Tibial nerve (tissue), 3 donors: ENCODE measurements at regions not wholly inside any gene's neighbourhood (a gene's known extent, or its start where the extent isn't known, plus 50 kb on each side); places are given as distances from the start of the nearest gene placed in this dataset.

ENCODE experiments used
- POLR2A ChIP-seq, 2 donors: fragments of 450-650 bp; IDR thresholded peaks; one replicate each; pipeline ENCODE4 v1.6.1; 2017; ENCODE audit warnings: antibody characterized with exemption in 2 of 2, mild to moderate bottlenecking in 2 of 2, moderate library complexity in 2 of 2
- TF ChIP-seq, protein P1 (sequence below), 5 experiments: fragments of 200-600 bp in 3 of 5; fragments of 450-650 bp in 2 of 5; sonication (generic) in 3 of 5; IDR thresholded peaks; one replicate each; pipeline ENCODE4 v1.5.1; 2016 to 2019; ENCODE audit warnings: antibody characterized with exemption in 5 of 5, mild to moderate bottlenecking in 3 of 5, moderate library complexity in 2 of 5

- TF ChIP-seq, protein P1, sequence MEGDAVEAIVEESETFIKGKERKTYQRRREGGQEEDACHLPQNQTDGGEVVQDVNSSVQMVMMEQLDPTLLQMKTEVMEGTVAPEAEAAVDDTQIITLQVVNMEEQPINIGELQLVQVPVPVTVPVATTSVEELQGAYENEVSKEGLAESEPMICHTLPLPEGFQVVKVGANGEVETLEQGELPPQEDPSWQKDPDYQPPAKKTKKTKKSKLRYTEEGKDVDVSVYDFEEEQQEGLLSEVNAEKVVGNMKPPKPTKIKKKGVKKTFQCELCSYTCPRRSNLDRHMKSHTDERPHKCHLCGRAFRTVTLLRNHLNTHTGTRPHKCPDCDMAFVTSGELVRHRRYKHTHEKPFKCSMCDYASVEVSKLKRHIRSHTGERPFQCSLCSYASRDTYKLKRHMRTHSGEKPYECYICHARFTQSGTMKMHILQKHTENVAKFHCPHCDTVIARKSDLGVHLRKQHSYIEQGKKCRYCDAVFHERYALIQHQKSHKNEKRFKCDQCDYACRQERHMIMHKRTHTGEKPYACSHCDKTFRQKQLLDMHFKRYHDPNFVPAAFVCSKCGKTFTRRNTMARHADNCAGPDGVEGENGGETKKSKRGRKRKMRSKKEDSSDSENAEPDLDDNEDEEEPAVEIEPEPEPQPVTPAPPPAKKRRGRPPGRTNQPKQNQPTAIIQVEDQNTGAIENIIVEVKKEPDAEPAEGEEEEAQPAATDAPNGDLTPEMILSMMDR (IDR thresholded peaks at IDR 0.05), result no peak
- no peak for TF ChIP-seq POLR2A (IDR thresholded peaks at IDR 0.05)
Observed at GRCh38 chrX:3252744-3253143, 93.7 kb downstream of the MXRA5 start.
